Kidney (tissue), 13 donors: ENCODE measurements at regions not wholly inside any gene's neighbourhood (a gene's known extent, or its start where the extent isn't known, plus 50 kb on each side); places are given as distances from the start of the nearest gene placed in this dataset.

ENCODE experiments used
- DNase-seq, 5 donors: peaks; one replicate each; pipeline ENCODE4 v3.0.0-alpha.2; 2013 to 2020
- FAIRE-seq: peaks from 2 replicates; lab custom pipeline; 2012; peaks lifted over from hg19 to GRCh38; lab: Jason Lieb, UNC
- H3K27ac ChIP-seq, 2 donors: one replicate each; pipeline ENCODE4 v1.7.0; 2013; ENCODE audit warnings: low read depth in 2 of 2, low read length in 2 of 2, inconsistent platforms in 1 of 2
- H3K27me3 ChIP-seq: one replicate; pipeline ENCODE4 v1.7.1; 2013; ENCODE audit warnings: low read length, inconsistent platforms; ENCODE audit not compliant: control insufficient read depth, insufficient read depth
- H3K36me3 ChIP-seq, 3 donors: one replicate each; pipeline versions ENCODE4 v1.7.0 to v1.7.1; 2013; ENCODE audit warnings: low read length in 3 of 3, control low read depth in 1 of 3, inconsistent platforms in 1 of 3; ENCODE audit not compliant: insufficient read depth in 3 of 3, control insufficient read depth in 2 of 3
- H3K4me1 ChIP-seq, 3 donors: one replicate each; pipeline versions ENCODE4 v1.7.0 to v1.7.1; 2013; ENCODE audit warnings: low read length in 3 of 3, inconsistent platforms in 1 of 3, low read depth in 1 of 3; ENCODE audit not compliant: control insufficient read depth in 2 of 3, insufficient read depth in 2 of 3
- H3K4me3 ChIP-seq, 3 donors: one replicate each; pipeline versions ENCODE4 v1.7.0 to v1.8.1; 2013; ENCODE audit warnings: low read length in 3 of 3, control low read depth in 1 of 3, inconsistent platforms in 1 of 3
- H3K9ac ChIP-seq, 3 donors: one replicate each; pipeline versions ENCODE4 v1.7.0 to v1.7.1; 2013; ENCODE audit warnings: low read length in 3 of 3, control low read depth in 1 of 3, inconsistent platforms in 1 of 3
- H3K9me3 ChIP-seq, 3 donors: one replicate each; pipeline versions ENCODE4 v1.7.0 to v1.7.1; 2013; ENCODE audit warnings: low read length in 3 of 3, control low read depth in 1 of 3, inconsistent platforms in 1 of 3; ENCODE audit not compliant: control insufficient read depth in 2 of 3, insufficient read depth in 1 of 3
- intact Hi-C: fragments of 100-400 bp; cut with DNase I; formaldehyde crosslinking; loops from one replicate; pipeline ENCODE4 v1.11.1; 2022
- TF ChIP-seq, protein P1 (sequence below): IDR thresholded peaks from 3 replicates; pipeline ENCODE4 v1.5.1; 2012; ENCODE audit warnings: mild to moderate bottlenecking, moderate library complexity, borderline replicate concordance; ENCODE audit not compliant: insufficient read depth; ENCODE audit errors: extremely low read depth
- donor health status: control.
- donor health status: control.
- donor health status: control.
- donor health status: control.
- donor health status: control.
- donor health status: DM: yes; HTN: yes; CAD: no.
- donor health status: Normal renal cell carcinoma (clear cell type).

GRCh38 chr1:29744684-29745490, 508.6 kb downstream of the PTPRU start:
- DNase-seq (no peak), FAIRE-seq (no peak)
- intact Hi-C loops = no loop called here
- TF ChIP-seq, protein P1, sequence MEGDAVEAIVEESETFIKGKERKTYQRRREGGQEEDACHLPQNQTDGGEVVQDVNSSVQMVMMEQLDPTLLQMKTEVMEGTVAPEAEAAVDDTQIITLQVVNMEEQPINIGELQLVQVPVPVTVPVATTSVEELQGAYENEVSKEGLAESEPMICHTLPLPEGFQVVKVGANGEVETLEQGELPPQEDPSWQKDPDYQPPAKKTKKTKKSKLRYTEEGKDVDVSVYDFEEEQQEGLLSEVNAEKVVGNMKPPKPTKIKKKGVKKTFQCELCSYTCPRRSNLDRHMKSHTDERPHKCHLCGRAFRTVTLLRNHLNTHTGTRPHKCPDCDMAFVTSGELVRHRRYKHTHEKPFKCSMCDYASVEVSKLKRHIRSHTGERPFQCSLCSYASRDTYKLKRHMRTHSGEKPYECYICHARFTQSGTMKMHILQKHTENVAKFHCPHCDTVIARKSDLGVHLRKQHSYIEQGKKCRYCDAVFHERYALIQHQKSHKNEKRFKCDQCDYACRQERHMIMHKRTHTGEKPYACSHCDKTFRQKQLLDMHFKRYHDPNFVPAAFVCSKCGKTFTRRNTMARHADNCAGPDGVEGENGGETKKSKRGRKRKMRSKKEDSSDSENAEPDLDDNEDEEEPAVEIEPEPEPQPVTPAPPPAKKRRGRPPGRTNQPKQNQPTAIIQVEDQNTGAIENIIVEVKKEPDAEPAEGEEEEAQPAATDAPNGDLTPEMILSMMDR = no peak
- no peaks in the 10 kb centered on the region for H3K36me3 ChIP-seq
- H3K27ac ChIP-seq = no peak overlapping the region
- no peaks in the 10 kb centered on the region for H3K4me1 ChIP-seq
- no peaks in the 10 kb centered on the region for H3K27me3 ChIP-seq
- H3K4me3 ChIP-seq = no peak overlapping the region
- no peak overlapping the region for H3K9ac ChIP-seq
- no peaks in the 10 kb centered on the region for H3K9me3 ChIP-seq

DNA sequence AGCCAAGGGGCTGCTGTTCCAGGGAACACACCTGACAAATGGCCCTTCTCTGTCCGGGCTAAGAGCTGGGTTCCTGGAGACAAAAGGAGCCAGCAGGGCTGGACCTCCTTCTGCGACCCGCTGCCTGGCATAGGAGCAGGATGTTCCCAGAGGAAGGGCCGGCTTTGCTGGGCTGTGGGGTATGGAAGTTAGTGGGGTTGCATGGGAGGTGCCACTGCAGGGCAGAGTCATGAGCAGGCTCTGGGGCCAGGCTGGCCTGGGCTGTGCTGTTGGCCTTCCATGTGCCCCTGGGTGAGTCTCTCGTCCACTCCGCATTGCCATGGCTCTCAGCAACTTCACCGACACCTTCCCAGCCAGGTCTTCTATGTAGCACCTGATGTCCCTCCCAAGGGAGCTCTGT, 507.6 kb downstream of the PTPRU start:
- no peaks in the 10 kb centered on the region for H3K4me1 ChIP-seq
- DNase-seq (no peak), FAIRE-seq (no peak)
- no peak overlapping the region for H3K9ac ChIP-seq
- H3K27me3 ChIP-seq = no peaks in the 10 kb centered on the region
- intact Hi-C loops = no loop called here
- H3K9me3 ChIP-seq = no peaks in the 10 kb centered on the region
- TF ChIP-seq, protein P1 = no peak
- no peak overlapping the region for H3K27ac ChIP-seq
- H3K36me3 ChIP-seq = no peaks in the 10 kb centered on the region
- H3K4me3 ChIP-seq = no peak overlapping the region

GRCh38 chr1:29743264-29743663, 506.9 kb downstream of the PTPRU start:
- H3K36me3 ChIP-seq = no peaks in the 10 kb centered on the region
- H3K9ac ChIP-seq = no peak overlapping the region
- no peak overlapping the region for H3K4me3 ChIP-seq
- DNase-seq (no peak), FAIRE-seq (no peak)
- no peaks in the 10 kb centered on the region for H3K27me3 ChIP-seq
- H3K9me3 ChIP-seq = no peaks in the 10 kb centered on the region
- intact Hi-C loops = no loop called here
- H3K4me1 ChIP-seq = no peaks in the 10 kb centered on the region
- H3K27ac ChIP-seq = no peak overlapping the region
- TF ChIP-seq, protein P1 = no peak
